GM23338 (cell line): ENCODE measurements at regions not wholly inside any gene's neighbourhood (a gene's known extent, or its start where the extent isn't known, plus 50 kb on each side); places are given as distances from the start of the nearest gene placed in this dataset.

Source experiments
- CREB1 ChIP-seq: fragments of 250-450 bp; sonication (Bioruptor Pico); IDR thresholded peaks from 2 replicates; pipeline ENCODE4 v1.5.0; 2020; ENCODE audit warnings: low read depth, mild to moderate bottlenecking, moderate library complexity
- EZH2 ChIP-seq: fragments of 200-600 bp; sonication (generic); IDR thresholded peaks from one replicate; pipeline ENCODE4 v1.8.0; 2017; ENCODE audit warnings: antibody characterized with exemption, mild to moderate bottlenecking, low read depth; ENCODE audit not compliant: unreplicated experiment
- EZH2phosphoT487 ChIP-seq: fragments of 200-600 bp; sonication (generic); IDR thresholded peaks from one replicate; pipeline ENCODE4 v1.8.1; 2018; ENCODE audit warnings: antibody characterized with exemption; ENCODE audit not compliant: unreplicated experiment
- POLR2AphosphoS5 ChIP-seq: IDR thresholded peaks from 2 replicates; pipeline ENCODE4 v1.6.1; 2016; ENCODE audit warnings: antibody characterized with exemption, low read depth
- STAT1 ChIP-seq: IDR thresholded peaks from one replicate; pipeline ENCODE4 v1.6.1; 2016; ENCODE audit warnings: antibody characterized with exemption; ENCODE audit not compliant: unreplicated experiment
- ZNF114 ChIP-seq: fragments of 250-450 bp; sonication (Bioruptor Pico); IDR thresholded peaks from 2 replicates; pipeline ENCODE4 v1.5.0; 2020; ENCODE audit warnings: mild to moderate bottlenecking, moderate library complexity
- ZNF331 ChIP-seq: fragments of 250-450 bp; sonication (Bioruptor Pico); IDR thresholded peaks from 2 replicates; pipeline ENCODE4 v1.5.0; 2020; ENCODE audit warnings: low read depth, mild to moderate bottlenecking, moderate library complexity
- TF ChIP-seq, protein P1 (sequence below), 2 experiments: fragments of 200-600 bp in 1 of 2; sonication (generic) in 1 of 2; conservative IDR thresholded peaks; 2 replicates each; pipeline versions ENCODE4 v1.5.1 to v1.6.1; 2016 to 2017; ENCODE audit warnings: antibody characterized with exemption in 2 of 2, low read depth in 2 of 2, mild to moderate bottlenecking in 2 of 2, moderate library complexity in 1 of 2
- TF ChIP-seq, protein P2 (sequence below): fragments of 250-450 bp; sonication (Bioruptor Pico); IDR thresholded peaks from 2 replicates; pipeline ENCODE4 v1.5.0; 2020; ENCODE audit warnings: mild to moderate bottlenecking, moderate library complexity
- TF ChIP-seq, protein P3 (sequence below): IDR thresholded peaks from 2 replicates; pipeline ENCODE4 v1.6.1; 2016; ENCODE audit warnings: antibody characterized with exemption
- TF ChIP-seq, protein P4 (sequence below): IDR thresholded peaks from one replicate; pipeline ENCODE4 v1.6.1; 2018; ENCODE audit warnings: antibody characterized with exemption; ENCODE audit not compliant: unreplicated experiment

DNA sequence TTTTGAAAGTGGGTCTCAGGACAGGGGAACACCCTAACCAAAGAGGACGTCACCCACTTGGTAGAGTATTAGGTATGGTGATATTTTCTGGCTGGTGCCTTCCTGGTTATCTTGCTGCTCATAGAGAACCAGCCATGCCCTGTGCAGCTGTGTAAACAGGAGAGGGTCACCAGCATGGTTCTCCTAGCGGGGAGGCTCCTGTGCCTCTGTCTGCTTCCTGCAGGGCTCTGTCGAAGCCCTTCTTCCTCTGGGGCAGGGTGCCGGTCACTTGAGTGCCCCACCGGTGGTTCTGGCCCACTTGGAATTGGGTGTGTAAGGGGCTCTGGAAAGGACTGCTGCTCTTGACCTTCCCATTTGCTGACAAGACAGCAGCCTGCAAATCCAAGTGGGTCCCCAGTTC, 80.5 kb upstream of the KCNK12 start:
- TF ChIP-seq, protein P1, sequence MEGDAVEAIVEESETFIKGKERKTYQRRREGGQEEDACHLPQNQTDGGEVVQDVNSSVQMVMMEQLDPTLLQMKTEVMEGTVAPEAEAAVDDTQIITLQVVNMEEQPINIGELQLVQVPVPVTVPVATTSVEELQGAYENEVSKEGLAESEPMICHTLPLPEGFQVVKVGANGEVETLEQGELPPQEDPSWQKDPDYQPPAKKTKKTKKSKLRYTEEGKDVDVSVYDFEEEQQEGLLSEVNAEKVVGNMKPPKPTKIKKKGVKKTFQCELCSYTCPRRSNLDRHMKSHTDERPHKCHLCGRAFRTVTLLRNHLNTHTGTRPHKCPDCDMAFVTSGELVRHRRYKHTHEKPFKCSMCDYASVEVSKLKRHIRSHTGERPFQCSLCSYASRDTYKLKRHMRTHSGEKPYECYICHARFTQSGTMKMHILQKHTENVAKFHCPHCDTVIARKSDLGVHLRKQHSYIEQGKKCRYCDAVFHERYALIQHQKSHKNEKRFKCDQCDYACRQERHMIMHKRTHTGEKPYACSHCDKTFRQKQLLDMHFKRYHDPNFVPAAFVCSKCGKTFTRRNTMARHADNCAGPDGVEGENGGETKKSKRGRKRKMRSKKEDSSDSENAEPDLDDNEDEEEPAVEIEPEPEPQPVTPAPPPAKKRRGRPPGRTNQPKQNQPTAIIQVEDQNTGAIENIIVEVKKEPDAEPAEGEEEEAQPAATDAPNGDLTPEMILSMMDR (conservative IDR thresholded peaks at IDR 0.05; ENCODE audit: low read depth in 2 of 2) = no peak
- no peak for TF ChIP-seq POLR2AphosphoS5
- TF ChIP-seq ZNF331 (CRISPR knock-in tag) = no peak
- TF ChIP-seq CREB1 (CRISPR knock-in tag) = no peak
- no peak for TF ChIP-seq EZH2phosphoT487
- TF ChIP-seq ZNF114 = no peak
- TF ChIP-seq, protein P2, sequence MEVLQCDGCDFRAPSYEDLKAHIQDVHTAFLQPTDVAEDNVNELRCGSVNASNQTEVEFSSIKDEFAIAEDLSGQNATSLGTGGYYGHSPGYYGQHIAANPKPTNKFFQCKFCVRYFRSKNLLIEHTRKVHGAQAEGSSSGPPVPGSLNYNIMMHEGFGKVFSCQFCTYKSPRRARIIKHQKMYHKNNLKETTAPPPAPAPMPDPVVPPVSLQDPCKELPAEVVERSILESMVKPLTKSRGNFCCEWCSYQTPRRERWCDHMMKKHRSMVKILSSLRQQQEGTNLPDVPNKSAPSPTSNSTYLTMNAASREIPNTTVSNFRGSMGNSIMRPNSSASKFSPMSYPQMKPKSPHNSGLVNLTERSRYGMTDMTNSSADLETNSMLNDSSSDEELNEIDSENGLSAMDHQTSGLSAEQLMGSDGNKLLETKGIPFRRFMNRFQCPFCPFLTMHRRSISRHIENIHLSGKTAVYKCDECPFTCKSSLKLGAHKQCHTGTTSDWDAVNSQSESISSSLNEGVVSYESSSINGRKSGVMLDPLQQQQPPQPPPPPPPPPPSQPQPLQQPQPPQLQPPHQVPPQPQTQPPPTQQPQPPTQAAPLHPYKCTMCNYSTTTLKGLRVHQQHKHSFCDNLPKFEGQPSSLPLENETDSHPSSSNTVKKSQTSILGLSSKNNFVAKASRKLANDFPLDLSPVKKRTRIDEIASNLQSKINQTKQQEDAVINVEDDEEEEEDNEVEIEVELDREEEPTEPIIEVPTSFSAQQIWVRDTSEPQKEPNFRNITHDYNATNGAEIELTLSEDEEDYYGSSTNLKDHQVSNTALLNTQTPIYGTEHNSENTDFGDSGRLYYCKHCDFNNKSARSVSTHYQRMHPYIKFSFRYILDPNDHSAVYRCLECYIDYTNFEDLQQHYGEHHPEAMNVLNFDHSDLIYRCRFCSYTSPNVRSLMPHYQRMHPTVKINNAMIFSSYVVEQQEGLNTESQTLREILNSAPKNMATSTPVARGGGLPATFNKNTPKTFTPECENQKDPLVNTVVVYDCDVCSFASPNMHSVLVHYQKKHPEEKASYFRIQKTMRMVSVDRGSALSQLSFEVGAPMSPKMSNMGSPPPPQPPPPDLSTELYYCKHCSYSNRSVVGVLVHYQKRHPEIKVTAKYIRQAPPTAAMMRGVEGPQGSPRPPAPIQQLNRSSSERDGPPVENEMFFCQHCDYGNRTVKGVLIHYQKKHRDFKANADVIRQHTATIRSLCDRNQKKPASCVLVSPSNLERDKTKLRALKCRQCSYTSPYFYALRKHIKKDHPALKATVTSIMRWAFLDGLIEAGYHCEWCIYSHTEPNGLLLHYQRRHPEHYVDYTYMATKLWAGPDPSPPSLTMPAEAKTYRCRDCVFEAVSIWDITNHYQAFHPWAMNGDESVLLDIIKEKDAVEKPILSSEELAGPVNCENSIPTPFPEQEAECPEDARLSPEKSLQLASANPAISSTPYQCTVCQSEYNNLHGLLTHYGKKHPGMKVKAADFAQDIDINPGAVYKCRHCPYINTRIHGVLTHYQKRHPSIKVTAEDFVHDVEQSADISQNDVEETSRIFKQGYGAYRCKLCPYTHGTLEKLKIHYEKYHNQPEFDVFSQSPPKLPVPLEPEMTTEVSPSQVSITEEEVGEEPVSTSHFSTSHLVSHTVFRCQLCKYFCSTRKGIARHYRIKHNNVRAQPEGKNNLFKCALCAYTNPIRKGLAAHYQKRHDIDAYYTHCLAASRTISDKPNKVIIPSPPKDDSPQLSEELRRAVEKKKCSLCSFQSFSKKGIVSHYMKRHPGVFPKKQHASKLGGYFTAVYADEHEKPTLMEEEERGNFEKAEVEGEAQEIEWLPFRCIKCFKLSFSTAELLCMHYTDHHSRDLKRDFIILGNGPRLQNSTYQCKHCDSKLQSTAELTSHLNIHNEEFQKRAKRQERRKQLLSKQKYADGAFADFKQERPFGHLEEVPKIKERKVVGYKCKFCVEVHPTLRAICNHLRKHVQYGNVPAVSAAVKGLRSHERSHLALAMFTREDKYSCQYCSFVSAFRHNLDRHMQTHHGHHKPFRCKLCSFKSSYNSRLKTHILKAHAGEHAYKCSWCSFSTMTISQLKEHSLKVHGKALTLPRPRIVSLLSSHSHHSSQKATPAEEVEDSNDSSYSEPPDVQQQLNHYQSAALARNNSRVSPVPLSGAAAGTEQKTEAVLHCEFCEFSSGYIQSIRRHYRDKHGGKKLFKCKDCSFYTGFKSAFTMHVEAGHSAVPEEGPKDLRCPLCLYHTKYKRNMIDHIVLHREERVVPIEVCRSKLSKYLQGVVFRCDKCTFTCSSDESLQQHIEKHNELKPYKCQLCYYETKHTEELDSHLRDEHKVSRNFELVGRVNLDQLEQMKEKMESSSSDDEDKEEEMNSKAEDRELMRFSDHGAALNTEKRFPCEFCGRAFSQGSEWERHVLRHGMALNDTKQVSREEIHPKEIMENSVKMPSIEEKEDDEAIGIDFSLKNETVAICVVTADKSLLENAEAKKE (CRISPR knock-in tag) = no peak
- TF ChIP-seq EZH2 = no peak
- TF ChIP-seq STAT1 = no peak
- TF ChIP-seq, protein P3, sequence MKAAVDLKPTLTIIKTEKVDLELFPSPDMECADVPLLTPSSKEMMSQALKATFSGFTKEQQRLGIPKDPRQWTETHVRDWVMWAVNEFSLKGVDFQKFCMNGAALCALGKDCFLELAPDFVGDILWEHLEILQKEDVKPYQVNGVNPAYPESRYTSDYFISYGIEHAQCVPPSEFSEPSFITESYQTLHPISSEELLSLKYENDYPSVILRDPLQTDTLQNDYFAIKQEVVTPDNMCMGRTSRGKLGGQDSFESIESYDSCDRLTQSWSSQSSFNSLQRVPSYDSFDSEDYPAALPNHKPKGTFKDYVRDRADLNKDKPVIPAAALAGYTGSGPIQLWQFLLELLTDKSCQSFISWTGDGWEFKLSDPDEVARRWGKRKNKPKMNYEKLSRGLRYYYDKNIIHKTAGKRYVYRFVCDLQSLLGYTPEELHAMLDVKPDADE = no peak
- TF ChIP-seq, protein P4, sequence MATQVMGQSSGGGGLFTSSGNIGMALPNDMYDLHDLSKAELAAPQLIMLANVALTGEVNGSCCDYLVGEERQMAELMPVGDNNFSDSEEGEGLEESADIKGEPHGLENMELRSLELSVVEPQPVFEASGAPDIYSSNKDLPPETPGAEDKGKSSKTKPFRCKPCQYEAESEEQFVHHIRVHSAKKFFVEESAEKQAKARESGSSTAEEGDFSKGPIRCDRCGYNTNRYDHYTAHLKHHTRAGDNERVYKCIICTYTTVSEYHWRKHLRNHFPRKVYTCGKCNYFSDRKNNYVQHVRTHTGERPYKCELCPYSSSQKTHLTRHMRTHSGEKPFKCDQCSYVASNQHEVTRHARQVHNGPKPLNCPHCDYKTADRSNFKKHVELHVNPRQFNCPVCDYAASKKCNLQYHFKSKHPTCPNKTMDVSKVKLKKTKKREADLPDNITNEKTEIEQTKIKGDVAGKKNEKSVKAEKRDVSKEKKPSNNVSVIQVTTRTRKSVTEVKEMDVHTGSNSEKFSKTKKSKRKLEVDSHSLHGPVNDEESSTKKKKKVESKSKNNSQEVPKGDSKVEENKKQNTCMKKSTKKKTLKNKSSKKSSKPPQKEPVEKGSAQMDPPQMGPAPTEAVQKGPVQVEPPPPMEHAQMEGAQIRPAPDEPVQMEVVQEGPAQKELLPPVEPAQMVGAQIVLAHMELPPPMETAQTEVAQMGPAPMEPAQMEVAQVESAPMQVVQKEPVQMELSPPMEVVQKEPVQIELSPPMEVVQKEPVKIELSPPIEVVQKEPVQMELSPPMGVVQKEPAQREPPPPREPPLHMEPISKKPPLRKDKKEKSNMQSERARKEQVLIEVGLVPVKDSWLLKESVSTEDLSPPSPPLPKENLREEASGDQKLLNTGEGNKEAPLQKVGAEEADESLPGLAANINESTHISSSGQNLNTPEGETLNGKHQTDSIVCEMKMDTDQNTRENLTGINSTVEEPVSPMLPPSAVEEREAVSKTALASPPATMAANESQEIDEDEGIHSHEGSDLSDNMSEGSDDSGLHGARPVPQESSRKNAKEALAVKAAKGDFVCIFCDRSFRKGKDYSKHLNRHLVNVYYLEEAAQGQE = no peak
